ENCODE measurements at regions not wholly inside any gene's neighbourhood (a gene's known extent, or its start where the extent isn't known, plus 50 kb on each side); places are given as distances from the start of the nearest gene placed in this dataset.

DNA sequence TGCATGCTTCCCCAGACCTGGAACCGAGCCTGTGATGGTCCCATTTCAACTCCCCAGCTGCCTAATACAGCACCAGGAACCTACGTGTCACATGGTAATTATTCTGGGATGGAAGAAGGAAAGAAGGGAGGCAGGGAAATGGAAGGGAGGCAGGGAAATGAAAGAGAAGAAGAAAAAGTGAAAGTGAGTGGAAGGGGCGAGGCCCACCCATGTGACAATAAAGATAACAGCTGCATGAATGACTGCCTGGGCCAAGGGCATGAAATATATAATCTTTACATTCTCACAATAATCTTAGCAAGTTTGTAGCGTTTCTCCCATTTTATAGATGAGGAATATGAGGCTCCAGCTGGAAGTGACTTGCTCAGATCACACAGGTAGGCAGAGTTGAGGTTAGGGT, 245.0 kb upstream of the PWP1 start:
- TF ChIP-seq, protein P1, sequence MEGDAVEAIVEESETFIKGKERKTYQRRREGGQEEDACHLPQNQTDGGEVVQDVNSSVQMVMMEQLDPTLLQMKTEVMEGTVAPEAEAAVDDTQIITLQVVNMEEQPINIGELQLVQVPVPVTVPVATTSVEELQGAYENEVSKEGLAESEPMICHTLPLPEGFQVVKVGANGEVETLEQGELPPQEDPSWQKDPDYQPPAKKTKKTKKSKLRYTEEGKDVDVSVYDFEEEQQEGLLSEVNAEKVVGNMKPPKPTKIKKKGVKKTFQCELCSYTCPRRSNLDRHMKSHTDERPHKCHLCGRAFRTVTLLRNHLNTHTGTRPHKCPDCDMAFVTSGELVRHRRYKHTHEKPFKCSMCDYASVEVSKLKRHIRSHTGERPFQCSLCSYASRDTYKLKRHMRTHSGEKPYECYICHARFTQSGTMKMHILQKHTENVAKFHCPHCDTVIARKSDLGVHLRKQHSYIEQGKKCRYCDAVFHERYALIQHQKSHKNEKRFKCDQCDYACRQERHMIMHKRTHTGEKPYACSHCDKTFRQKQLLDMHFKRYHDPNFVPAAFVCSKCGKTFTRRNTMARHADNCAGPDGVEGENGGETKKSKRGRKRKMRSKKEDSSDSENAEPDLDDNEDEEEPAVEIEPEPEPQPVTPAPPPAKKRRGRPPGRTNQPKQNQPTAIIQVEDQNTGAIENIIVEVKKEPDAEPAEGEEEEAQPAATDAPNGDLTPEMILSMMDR (IDR thresholded peaks at IDR 0.05 in 4 of 5, conservative IDR thresholded peaks at IDR 0.05 in 1 of 5) = no peak
- no peak for TF ChIP-seq POLR2A (IDR thresholded peaks at IDR 0.05)

Measured in gastrocnemius medialis (tissue), 4 donors.